ENCODE measurements at regions not wholly inside any gene's neighbourhood (a gene's known extent, or its start where the extent isn't known, plus 50 kb on each side); places are given as distances from the start of the nearest gene placed in this dataset.

- DNase-seq (ENCODE audit: extremely low read depth, low read depth), result no peak
- TF ChIP-seq CTCF (IDR thresholded peaks at IDR 0.05; ENCODE audit: low read depth, low read length), result no peak
Measured at GRCh38 chr13:48910686-48911085, 65.0 kb upstream of the FNDC3A start.

GRCh38 chr13:48919751-48920150 lies 56.0 kb upstream of the FNDC3A start:
- TF ChIP-seq CTCF (IDR thresholded peaks at IDR 0.05; ENCODE audit: low read depth, low read length), result no peak
- DNase-seq (ENCODE audit: extremely low read depth, low read depth), result no peak

GRCh38 chr13:48920730-48921129 lies 55.0 kb upstream of the FNDC3A start:
- no peak for TF ChIP-seq CTCF (IDR thresholded peaks at IDR 0.05; ENCODE audit: low read depth, low read length)
- no peak for DNase-seq (ENCODE audit: extremely low read depth, low read depth)

- no peak for TF ChIP-seq CTCF (IDR thresholded peaks at IDR 0.05; ENCODE audit: low read depth, low read length)
- DNase-seq (ENCODE audit: extremely low read depth, low read depth), result no peak
Measured at GRCh38 chr13:48923376-48923775, 52.3 kb upstream of the FNDC3A start.

- no peak for DNase-seq (ENCODE audit: extremely low read depth, low read depth)
- TF ChIP-seq CTCF (IDR thresholded peaks at IDR 0.05; ENCODE audit: low read depth, low read length), result no peak
Measured at GRCh38 chr13:48925001-48925400, 50.7 kb upstream of the FNDC3A start.

All from AG09319 (cell line).